WI38 (cell line): ENCODE measurements at regions not wholly inside any gene's neighbourhood (a gene's known extent, or its start where the extent isn't known, plus 50 kb on each side); places are given as distances from the start of the nearest gene placed in this dataset.

Experiments
- H3K4me3 ChIP-seq: 2 replicates; pipeline ENCODE4 v1.5.1; 2011; ENCODE audit warnings: low read depth, mild to moderate bottlenecking, control low read depth, low read length
- TF ChIP-seq, protein P1 (sequence below): IDR thresholded peaks from 2 replicates; pipeline ENCODE4 v1.5.1; 2012; ENCODE audit warnings: low read depth, mild to moderate bottlenecking, control low read depth, low read length

DNA sequence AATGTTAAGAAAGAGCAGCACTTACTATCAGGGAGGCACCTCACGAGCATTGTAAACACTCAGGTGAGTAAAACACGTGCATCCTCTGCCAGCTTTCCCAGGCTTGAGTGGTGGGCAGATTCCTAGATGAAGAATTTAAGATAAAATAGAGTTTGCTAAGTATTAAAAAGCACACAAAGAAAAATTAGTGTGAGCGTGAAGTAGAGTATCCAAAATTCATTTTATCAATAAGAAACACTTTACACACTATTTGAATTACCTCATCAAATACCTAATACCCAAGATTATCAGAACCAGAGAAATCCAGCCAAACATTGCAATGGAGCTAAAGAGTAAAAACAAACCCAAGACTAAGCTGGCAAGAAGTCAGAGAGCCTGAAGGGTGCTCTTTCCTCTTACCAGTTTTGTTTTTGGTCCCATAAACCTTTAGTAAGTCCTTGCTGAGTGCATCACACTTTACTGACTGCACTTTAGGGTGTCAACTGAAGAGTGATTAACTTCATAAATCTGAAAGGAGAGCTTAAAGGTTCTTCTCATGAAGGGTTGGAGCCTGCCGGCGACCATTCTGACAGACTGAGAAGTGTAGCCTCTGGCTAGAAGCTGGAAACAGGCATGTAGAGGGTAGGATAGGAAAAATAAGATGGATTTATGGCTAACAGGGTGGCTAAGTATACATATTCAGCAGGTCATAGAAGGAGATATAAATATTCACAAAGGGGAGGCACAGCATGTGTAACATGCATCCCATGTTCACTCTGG, 151.1 kb downstream of the SLC7A11 start:
- TF ChIP-seq, protein P1, sequence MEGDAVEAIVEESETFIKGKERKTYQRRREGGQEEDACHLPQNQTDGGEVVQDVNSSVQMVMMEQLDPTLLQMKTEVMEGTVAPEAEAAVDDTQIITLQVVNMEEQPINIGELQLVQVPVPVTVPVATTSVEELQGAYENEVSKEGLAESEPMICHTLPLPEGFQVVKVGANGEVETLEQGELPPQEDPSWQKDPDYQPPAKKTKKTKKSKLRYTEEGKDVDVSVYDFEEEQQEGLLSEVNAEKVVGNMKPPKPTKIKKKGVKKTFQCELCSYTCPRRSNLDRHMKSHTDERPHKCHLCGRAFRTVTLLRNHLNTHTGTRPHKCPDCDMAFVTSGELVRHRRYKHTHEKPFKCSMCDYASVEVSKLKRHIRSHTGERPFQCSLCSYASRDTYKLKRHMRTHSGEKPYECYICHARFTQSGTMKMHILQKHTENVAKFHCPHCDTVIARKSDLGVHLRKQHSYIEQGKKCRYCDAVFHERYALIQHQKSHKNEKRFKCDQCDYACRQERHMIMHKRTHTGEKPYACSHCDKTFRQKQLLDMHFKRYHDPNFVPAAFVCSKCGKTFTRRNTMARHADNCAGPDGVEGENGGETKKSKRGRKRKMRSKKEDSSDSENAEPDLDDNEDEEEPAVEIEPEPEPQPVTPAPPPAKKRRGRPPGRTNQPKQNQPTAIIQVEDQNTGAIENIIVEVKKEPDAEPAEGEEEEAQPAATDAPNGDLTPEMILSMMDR = no peak

DNA sequence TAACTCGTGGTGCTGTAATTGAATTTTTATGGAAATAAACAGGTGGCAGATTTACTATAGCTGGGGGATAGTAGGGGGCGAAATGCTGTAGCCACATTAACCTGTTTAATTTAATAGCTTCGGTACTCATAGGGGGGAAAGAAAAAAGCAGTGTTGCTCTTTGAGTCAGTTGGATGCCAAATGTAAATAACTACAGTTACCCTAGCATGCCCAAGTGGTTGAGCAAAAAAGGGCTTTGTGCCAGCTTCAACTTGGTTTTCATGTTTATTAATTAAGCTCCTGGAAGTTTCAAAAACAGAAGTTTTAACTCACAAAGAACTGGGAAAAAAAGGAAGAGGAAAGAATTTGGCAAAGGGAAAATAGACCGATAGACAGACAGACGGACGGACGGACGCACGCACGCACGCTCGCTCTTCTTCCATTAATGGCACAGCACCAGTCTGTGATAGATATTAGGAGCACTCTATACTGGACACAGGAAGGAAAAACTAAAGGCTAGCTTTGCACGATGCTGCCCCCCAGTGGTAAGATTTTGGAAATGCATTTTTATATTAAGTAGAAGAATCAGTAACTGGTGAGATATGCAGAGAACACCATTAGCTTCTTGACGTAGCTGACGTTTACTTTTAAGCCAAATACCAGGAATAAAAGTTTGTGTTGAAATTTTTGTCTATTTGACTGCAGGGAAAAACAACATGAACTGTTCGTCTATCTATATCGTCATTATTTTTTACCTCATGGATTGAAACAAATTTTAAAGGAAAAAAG, 151.8 kb downstream of the SLC7A11 start:
- H3K4me3 ChIP-seq = peak overlapping the region; percentile 40
- TF ChIP-seq, protein P1 = no peak

More for the DNA sequence above, 151.1 kb downstream of the SLC7A11 start:
- no peak overlapping the region for H3K4me3 ChIP-seq

DNA sequence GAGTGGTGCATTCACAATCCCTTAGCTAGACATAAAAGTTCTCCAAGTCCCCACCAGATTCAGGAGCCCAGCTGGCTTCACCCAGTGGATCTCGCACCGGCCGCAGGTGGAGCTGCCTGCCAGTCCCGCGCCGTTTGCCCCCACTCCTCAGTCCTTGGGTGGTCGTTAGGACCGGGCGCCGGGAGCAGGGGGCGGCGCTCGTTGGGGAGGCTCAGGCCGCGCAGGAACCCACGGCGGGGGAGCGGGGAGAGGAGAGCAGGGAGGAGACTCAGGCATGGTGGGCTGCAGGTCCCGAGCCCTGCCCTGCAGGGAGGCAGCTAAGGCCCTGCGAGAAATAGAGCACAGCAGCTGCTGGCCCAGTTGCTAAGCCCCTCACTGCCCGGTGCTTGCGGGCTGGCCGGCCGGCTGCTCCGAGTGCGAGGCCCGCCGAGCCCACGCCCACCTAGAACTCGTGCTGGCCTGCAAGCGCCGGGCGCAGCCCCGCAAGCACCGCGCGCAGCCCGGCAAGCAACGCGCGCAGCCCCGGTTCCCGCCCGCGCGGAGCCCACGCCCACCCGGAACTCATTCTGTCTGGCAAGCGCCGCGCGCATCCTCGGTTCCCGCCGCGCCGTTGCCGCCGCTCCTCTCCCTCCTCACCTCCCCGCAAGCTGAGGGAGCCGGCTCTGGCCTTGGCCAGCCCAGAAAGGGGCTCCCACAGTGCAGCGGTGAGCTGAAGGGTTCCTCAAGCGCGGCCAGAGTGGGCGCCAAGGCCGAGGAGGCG, 153.5 kb downstream of the SLC7A11 start:
- TF ChIP-seq, protein P1 = no peak
- H3K4me3 ChIP-seq = no peak overlapping the region

DNA sequence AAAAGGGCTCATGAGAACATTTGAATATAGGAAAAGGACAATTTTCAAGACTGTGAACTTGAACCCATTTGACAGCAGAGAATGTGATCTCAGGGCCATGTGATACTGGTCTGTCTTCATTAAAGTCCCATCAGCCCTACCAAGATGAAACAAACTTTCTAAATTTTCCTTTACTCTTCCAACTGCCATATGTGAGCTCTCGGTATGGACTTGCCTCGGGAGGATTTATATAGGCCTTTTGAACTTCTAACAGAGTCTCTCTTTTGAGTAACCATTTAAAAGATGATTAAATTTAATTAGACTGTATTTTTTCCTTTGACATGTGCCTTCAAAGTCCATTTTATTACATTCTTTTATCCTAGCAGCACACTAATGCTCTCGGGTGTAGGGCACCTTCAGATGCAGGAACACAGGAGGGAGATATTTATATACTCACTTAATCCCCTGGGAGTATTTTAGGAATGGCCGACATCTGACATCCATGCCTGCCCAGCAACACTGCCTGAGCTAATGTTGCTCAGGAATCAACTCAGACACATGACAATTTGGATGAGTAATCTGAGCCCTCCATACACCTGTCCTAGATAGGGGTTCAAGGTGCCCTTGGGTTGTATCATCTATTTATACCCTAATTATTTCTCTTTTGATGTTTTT, 155.0 kb downstream of the SLC7A11 start:
- TF ChIP-seq, protein P1 = no peak

DNA sequence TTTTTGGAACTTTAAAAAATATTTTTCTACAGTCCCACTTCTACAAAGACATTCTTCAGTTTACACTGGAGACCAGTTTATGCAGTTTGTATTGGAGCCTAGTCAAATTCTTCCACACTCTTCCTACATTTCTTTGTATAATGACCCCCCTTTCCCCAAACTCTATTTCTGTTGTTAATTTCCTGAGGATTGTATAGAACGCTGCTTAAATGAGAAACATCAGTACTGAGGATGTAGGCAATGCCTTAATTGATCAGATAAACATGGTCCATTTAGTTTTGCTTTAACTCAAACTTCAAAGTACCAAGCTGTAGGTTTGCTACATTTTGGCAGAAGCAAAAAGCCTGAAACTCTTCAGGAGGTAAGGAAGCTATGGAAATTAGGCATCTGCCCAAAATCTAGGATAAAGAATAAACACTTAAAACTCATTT, 155.5 kb downstream of the SLC7A11 start:
- no peak overlapping the region for H3K4me3 ChIP-seq
- TF ChIP-seq, protein P1 = no peak

More for the DNA sequence above, 155.0 kb downstream of the SLC7A11 start:
- no peak overlapping the region for H3K4me3 ChIP-seq

DNA sequence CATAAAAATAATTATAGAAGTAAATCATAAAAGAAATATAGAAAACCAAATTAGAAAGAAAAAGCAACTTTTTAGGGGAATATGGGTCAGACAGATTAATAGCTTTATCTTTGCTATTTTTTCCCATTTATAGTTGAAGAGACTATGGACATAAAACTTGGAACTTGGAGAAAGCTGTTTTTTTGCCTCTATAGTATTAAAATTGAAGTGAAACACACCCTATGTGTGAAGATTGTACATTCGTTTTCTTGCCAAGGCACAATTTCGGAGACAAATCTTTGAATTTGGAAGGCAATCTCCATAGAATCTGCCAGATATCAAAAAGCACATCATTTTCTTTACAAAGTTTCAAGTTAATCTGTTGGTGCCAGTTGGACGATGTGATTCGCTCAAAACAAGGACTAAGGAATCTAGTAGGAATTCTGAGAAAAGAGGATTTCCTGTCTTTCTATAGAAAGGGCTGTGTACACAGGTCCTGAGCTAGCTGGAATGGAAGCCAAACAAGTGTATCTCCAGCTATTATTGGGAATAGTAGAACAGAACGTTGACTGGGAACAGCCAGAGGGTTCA, 156.3 kb downstream of the SLC7A11 start:
- TF ChIP-seq, protein P1 = no peak

More for the DNA sequence above, 156.3 kb downstream of the SLC7A11 start:
- no peak overlapping the region for H3K4me3 ChIP-seq
